ENCODE measurements at regions not wholly inside any gene's neighbourhood (a gene's known extent, or its start where the extent isn't known, plus 50 kb on each side); places are given as distances from the start of the nearest gene placed in this dataset.
"Not testable (repeated sequence)": the region's sequence is repeated elsewhere in the genome, so short reads cannot be mapped to it uniquely, and the experiment has no call there.

DNA sequence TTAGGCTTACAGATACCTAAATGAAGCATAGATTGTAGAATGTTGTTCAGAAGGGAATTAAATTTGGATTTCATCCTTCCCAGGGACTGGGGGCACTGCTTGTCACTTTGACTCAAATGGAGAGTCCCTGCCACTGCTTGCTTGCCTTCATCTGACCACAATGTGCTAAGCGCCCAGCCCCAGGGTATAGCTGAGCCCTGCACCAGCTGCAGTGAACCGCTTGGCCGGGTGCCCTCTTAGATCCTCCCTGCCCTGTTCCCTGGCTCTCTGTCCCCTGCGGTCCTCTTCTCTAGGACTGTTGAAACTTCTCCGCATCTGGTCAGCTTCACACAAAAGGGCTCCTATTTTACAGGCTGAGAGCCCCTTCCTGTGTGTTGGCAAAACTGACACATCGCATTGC is 170.9 kb downstream of the BCL2L11 start:
- DNase-seq, result not testable (repeated sequence)

DNA sequence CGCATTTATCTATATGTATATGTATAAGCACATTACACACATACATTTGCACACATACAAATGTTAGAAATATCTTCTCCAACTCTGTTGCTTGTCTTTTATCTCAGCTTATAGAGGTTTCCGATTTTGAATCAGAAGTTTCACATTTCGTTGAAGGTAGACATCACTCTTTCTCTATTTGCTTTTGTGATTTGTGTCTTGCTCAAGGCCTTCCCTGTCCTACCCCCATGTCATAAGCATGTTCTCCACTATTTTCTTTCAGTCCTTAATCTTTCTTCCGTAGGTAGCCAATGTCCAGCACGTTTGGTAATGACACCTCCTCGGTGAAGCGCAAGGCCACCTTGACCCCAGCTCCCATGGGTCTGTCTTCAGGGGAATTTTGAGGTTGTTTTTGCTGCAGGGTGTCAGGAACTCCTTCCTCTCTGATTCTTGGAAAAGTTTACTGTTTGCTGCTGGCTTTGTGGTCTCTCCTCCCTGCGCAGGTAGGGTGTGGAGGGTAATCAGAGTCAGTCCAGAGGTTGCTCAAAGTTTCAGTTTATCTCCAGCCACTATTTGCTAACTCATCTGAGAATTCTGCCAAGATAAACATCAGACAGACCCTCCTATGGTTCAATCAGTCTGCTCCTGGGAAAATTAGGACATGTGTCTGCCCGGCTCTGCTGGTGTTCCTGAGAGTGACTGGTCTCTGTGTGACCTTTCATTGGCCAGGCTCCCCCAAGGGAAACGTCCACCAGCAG is 171.7 kb downstream of the BCL2L11 start:
- DNase-seq, result not testable (repeated sequence)

DNA sequence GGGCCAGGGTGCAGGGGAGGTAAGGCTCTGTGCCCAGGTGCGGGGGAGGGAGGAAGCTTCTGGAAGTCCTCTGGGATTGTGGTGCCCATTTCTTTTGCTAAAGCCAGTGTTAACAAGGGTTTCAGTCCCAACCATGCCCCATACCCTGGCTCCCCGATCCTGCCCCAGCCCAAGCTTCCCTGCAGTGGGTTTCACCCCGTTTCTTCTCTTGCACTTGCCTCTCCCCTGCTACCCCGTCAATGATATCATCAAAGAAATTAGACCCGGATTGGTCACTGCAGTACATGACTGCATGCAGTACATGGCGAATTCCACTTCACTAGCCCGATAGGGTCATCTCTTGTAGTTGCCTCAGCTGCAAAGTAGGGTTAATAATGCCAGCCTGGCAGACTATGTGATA is 174.0 kb downstream of the BCL2L11 start:
- DNase-seq, result not testable (repeated sequence)

DNA sequence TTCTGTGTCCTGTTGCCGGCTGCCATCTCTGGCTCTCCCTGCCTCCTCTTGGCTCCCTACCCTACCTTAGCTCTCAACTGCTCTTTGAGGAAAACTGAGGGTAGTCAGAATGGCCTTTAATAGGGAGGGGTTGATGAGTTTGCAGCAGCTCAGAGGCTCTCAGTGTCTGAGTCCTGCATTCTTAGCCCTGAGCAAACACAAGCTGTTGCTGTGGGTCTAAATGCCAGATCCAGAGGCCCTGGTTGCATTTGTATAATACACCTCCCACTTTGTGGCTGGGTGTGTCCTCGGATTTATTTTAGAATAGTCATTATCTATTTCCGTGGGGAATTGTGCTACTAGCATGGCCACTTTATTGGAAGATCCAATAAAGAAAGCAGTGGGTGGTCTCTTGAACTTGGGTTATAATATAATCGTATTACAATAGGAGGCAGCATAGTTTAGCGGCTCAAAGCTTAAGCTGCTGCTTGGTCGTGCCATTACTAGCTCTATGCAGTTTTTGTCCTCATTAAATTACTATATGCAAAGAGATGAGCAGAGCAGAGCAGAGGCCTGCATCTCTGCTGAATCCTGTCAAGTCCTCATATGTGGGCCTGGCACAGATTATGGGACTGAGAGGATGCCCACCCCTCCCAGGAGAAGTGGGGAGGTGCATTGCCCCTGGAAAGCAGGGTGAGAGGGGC is 175.5 kb downstream of the BCL2L11 start:
- not testable (repeated sequence) for DNase-seq

DNA sequence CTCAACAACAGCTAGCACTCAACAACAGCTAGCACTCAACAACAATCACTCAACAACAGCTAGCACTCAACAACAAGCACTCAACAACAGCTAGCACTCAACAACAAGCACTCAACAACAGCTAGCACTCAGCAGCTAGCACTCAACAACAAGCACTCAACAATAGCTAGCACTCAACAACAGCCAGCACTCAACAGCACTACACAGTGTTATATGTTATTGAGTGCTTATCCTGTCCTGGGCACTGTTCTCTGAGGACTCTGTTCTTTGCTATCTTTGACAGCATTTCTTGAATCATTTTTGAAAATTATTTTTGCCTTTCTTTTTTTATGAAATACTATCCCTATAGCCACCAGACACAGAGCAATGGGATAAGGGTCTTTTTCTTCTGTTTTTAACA is 176.4 kb downstream of the BCL2L11 start:
- DNase-seq, result not testable (repeated sequence)

DNA sequence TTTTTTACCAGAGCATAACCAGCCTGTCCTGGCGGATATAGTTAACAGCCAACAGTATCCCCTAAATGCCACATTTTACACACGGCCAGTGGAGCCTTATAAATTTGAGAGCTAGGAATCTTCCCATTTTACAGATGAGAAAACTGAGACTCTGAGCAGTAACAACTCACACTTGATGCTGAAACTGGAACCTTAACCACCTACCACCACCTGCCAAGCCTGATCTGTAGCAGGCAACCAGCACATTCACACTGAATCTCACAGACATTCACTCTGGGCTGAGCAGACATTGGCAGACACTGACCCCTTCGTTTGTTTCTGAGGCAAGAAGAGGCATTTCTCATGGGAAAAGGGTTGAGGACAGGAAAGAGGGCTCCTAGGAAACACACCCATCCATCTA is 178.2 kb downstream of the BCL2L11 start:
- DNase-seq, result not testable (repeated sequence)

DNA sequence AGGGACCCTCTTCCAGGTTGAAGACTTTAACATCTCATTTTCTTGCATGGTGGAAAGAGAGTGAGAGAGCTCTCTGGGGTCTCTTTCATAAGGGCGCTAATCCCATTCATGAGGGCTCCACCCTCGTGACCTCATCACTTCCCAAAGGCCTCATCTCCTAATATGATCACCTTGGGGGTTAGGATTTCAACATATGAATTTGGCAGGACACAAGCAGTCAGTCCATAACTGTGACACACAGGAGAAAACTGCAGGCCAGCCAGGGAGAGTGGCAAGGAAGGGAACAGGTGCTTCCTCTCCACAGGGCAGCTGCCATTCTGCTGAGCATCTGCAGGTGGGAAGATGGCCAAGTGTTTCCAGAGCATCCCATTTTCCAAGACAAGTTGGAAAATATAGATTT is 178.9 kb downstream of the BCL2L11 start:
- DNase-seq, result not testable (repeated sequence)

DNA sequence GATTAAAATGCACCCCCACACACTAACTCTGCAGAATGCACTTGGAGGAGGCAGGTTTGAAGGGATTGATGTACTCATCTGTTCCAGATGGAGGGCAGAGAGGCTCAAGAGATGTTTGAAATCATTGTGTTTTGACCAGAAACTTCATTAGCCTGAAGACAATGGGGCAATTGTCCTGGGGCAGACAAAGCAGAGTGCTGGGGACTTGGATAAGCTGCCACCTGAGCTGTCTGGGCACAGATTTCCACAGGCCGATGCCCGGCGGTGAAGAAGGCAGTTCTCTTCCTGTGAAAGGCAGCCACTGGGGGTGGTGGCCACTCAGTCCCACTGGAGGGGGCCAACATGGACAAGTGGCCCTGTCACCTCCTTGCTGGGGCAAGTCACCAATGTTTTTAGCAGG is 181.0 kb downstream of the BCL2L11 start:
- DNase-seq, result not testable (repeated sequence)

DNA sequence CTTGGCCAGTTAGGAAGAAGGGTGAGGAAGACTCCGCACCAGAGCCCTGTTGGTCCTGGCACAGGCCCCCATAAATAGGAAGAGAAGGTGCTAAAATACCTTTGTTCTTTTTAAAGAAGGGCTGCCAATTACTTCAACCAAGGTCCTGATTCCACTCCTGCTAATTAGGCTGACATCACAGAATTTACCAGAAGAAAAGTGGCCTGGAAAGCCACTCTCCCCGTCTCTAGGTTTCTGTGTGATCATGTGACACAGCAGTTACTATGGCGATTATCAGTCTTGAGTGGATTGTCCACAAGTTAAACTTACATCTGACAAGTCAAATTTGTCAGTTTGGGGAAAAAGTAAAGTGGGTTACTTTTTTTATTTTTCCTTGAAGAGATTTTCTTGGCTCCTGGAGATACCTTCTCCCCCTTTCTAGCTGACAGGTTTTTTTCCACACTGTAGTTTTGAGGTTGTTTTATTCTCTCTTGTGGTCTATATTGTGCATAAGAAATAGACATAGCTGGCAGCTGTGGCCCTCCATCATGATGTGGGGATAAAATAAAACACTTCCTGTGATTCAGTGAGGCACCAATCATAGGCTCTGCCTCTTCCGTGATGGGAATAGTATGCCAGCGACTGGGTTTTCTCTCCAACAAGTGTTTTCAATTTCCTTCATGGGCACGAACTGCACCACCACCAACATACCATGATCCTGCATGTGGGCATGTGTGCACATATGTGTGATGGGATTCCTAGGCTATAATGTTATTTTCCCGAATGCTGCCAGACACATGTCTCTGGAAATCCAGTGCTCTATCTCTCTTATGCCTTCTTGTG is 181.9 kb downstream of the BCL2L11 start:
- not testable (repeated sequence) for DNase-seq

DNA sequence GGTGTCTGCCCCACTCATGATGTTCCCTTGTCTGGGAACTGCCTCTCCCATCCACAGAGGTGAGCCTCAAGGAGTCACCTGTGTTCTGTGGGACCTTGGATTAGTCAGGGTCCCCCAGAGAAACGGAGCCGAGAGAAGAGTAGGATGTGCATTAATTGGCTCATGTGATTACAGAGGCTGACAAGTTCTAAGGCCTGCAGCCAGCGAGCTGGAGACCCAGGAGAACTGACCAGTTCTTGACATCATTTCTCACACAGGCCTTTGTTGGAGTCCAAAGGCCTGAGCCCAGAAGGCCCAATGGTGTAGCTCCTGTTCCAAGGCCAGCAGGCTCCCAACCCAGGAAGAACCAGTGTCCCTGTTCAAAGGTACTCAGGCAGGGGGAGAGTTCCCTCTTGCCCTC is 186.6 kb downstream of the BCL2L11 start:
- not testable (repeated sequence) for DNase-seq

DNA sequence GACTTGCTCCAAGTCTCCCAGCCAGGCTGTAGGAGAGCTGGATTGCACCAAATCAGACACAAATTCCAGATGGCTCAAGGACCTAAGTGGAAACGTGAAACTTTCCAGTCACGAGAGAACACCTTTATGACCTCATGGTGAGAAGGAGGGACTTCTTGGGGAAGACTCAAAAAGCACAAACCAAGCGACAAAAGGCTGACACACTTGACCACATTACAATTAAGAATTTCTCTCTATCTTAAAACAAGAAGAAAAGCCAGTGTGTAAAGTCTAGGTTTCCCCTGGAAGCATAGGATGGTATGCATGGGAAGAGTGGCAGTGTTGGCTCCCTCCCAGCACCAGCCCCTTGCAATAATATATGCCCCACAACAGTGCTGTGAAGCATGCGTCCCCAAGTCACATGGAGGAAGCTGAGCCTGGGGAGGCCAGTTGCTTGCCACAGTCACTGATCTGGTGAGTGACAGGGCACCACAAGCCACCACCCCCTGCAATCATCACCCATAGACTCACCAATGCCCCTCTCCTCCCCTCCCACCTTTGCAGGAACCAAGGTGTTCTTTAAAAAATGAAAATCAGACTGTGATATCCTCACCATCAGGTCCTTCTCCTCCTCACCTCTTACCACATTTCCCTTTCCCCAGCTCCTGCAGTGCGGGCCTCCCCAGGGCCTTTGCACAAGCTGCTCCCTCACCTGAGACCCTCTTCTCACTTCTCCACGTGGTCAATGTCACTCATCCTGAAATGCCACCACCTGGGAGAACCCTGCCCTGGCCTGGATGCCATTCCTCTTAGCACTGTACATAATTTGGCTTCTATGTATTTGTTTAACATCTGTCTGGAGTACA is 188.7 kb downstream of the BCL2L11 start:
- DNase-seq, result not testable (repeated sequence)

DNA sequence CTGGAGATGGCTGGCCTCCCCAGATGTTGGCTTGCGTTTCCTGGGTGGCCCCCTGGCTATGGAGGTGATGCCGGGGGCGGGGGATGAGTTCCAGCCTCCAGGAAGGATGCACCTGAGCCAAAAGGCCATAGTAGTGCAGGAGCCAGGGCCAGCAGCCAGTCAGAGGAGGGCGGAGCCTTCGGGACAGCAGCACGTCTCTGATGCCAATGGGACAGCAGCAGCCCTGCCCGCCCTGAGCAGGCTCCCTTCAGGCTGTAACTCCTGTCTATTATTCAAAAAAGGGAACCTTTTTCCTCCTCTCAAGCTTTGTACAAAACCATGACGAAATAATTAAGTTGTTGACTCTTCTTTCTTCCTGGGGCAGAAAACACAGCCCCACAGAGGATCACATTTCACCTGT is 189.7 kb downstream of the BCL2L11 start:
- DNase-seq, result not testable (repeated sequence)

DNA sequence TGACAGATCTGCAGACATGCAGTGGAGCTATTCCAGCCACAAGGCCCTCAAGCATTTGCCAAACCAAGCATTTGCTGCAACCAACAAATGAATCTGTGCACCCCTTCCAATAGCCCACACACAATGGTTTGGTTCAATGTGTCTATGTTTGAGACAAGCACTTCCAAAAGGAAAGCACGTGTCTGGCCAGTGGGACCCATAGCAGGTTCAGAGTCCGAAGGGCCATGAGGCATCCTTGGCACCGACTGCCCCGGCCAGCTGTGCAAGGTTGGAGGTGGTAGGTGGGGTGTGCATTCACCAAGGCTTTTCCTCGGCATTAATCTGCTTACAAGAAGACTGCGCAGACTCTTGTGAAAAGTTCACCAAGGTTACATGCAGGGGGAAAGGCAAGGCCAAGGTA is 190.9 kb downstream of the BCL2L11 start:
- not testable (repeated sequence) for DNase-seq

DNA sequence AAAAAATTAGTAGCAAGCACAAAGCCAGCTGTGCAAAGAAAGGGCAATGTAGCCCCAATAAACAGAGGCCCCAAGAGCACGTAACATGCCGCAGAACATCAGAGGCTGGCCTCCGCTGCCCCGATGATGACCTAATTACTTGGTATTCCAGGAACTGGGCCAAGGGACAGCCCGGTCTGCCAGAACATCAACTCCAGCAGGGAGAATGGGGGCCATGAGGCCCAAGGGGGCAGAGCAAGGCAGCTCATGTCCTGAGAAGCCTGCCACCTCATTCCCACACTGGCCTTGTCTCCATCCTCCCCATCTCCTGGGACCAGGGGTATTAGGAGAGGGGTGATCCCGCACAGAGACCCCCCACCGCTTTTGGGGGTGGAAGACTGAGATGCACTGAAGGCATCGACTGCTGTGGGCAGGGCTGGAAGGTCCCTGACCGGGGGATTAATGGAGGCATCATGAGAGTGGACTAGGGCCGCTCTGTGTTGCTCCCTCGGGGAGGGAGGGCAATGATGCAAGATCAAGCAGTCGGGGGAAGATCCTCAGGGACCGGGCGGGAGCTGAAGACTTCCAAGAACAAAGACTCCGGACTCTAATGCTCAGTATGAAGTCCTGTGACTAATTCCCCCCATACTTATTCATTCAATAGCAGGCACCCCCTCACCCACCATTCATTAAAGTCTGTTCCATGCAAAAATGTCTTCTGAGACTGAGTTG is 192.3 kb downstream of the BCL2L11 start:
- not testable (repeated sequence) for DNase-seq

DNA sequence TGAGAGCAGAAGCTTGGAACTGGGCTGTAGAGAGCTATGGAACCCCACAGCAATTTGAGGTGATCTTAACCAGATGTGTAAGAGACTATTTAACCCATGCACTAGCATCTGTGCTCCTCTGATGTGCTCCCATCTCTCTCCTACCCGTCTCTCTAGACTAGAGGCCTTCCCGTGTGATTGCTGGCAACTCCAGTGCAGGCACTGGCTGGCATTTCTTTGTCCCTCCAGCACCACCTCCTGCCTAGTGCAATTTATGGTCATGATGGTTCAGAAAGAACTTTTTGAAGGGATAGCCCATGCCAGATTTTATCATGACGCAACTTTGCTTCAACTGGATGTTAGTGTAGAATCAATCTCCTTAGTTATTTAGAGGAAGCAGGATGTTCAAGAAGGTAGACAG is 193.0 kb downstream of the BCL2L11 start:
- DNase-seq, result not testable (repeated sequence)

DNA sequence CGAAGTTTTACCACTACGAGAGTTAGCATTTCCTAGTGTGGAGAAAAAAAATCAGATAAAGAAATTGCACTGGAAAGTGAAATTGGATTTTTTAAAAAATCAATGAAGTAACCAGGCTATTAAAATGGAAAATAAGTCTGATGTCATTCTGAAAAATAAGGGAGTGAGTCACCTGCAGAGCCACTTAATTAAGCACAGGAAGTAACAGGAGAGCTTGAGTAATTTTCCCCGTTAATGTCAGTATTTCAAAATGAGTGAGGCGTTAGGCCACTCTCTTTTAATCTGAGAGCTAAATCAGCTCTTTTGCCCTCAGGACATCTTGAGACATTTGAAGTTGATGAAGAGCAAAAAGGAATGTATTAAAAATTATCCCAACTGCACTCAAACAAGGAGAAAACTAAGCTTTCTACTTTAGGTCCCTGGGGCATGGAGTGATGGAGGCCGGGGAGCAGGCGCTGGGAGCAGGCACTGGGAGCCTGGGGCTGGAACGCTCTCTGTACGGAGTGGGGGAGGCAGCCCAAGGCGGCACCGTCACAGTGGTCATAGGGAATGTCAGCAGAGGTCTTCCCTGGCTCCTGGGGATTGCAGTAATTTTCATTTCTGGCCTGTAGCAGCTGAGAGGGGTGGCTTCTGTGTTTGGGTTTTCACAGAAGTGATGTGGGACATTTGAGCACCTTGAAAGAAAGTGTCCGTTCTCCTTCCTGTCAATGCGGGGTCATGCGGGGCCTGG is 194.6 kb downstream of the BCL2L11 start:
- DNase-seq, result not testable (repeated sequence)

DNA sequence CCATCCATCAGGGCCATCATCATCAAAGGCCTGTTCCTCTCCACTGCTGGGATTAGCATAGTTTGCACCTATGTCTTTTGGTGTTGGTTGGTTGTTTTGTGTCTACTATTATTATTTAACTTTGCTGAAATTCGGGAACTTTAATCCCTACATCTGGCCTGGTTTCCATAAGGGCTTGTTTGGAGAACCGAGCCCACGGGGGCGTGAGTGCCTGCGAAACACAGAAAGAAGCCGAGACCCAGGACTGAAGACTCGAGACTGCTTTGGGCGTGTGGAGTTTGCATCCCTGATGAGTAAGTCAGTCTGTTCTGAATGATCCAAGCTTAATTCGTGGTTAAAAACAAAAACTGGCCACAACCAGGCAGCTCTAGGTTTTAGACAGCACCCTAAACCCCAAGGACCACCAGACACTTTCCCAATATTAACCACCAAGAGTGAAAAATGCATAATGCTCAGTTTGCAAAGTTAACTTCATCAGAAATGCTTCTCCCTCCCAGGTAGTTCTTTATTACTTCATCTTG is 195.6 kb downstream of the BCL2L11 start:
- not testable (repeated sequence) for DNase-seq

DNA sequence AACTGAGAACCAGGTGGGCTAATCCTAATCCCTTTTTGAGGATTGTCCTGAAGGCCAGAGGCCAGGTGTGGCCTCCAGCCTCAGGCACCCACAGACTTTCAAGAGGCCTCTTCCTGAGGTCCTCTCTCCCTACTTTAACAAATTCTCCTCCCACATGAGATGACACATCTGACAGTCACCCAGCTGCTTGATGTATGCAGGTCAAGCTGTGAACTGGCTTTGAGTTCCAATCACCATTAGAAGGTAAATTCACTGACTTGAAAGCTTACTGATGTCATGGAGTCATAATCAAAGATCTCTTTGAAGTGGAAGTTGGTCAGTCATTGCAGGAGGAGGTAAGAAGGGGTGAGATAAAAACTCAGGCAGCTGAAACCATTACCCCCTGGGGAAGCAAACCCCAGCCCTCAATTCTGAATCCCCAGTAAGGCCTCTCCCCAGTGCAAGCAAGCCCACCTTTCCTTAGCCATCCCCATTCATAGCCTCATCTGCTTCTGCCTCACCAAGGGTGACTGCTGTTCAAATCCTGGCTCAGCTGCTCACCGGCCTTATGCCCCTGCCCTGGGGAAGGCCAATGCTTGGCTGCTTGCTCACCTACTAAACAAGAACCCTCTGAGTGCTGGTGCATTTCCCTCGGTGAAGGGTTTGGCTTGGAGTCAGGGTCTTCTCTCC is 196.3 kb downstream of the BCL2L11 start:
- not testable (repeated sequence) for DNase-seq

DNA sequence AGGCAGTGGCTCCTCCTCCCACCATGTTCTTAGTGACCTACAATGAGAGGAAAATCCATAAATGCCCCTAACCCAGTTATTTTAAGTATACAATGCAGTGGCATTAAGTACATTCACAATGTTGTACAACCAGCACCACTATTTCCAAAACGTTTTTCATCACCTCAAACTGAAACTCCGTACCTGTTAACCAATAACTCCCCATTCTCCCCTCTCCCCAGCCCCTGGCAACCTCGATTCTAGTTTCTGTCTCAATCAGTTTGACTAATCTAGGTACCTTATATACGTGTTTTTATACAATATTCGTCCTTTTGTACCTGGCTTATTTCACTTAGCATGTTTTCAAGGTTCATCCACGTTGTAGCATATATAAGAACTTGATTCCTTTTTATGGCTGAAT is 198.8 kb downstream of the BCL2L11 start:
- DNase-seq, result not testable (repeated sequence)

DNA sequence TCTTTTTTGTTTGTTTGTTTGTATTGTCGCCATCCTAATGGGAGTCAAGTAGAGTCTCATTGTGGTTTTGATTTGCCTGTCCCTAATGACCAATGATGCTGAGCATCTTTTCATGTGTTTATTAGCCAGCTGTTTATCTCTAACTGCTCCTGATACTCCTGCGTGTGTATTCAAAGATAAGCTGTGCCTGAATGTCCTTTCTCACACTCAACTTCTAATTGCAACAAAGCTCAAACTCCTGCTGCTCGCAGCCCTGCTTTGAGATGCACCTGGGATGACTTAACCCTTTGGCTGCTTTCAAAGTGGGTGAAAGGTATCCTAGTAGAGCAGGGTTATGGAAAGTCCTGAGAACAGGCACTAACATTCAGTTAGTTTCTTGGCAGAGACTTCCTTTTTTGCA is 199.6 kb downstream of the BCL2L11 start:
- DNase-seq, result not testable (repeated sequence)

Measured in NCI-H1694 (cell line).